HTR-8/SVneo (cell line): ENCODE measurements at regions not wholly inside any gene's neighbourhood (a gene's known extent, or its start where the extent isn't known, plus 50 kb on each side); places are given as distances from the start of the nearest gene placed in this dataset.

Source experiments
- DNase-seq: peaks from one replicate; pipeline ENCODE4 v3.0.0; 2011; ENCODE audit warnings: low spot score, mixed read lengths; ENCODE audit not compliant: insufficient read length
- FAIRE-seq: peaks from 2 replicates; lab custom pipeline; 2011; peaks lifted over from hg19 to GRCh38; lab: Jason Lieb, UNC

- DNase-seq (peak; percentile 17), FAIRE-seq (no peak)
Measured at GRCh38 chr17:52383493-52384100, 225.1 kb upstream of the CA10 start.

GRCh38 chr17:52378860-52379259 lies 220.3 kb upstream of the CA10 start:
- DNase-seq (no peak), FAIRE-seq (no peak)

GRCh38 chr17:52376137-52376536 lies 217.6 kb upstream of the CA10 start:
- FAIRE-seq = no peak
- no peak for DNase-seq

DNA sequence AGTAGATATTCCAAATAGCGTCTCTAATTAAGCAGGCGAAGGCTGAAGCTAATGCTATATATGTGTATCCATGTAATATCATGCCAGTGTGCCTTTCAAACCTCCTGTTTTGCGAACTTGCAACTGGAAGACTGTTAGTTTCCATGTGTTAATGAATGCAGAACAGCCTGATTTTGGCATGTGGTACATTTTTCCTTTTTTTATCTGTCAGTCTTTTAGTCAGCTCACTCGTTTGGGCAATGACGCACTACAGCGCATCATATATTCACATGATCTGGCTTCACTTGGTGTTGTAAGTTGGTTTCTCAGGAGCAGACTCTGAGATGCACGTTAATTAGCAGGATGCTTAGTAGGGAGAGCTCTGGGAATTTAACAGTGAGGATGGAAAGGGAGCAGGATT lies 210.4 kb upstream of the CA10 start:
- DNase-seq (no peak), FAIRE-seq (no peak)

GRCh38 chr17:52357854-52358253 lies 199.3 kb upstream of the CA10 start:
- DNase-seq = no peak
- no peak for FAIRE-seq

DNA sequence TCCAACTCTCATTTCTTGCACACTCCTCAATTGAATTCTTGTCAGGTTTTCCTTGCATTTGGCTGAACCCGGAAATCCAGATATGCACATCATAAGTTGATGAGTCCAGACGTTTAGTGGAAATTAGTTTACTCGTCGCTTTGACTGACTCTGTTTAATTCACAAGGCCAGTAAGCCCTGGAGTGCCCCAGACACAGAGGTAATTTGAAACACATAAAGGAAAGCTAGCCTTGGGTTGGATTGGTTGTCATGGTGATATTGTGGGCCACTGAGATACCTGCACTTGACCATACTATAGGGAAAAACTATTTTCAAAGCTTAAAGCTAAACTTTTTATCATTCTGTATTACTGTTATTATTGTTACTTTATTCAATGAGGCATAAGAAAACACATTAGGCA lies 178.3 kb upstream of the CA10 start:
- no peak for FAIRE-seq
- no peak for DNase-seq

GRCh38 chr17:52306314-52306713 lies 147.8 kb upstream of the CA10 start:
- DNase-seq (no peak), FAIRE-seq (no peak)

DNA sequence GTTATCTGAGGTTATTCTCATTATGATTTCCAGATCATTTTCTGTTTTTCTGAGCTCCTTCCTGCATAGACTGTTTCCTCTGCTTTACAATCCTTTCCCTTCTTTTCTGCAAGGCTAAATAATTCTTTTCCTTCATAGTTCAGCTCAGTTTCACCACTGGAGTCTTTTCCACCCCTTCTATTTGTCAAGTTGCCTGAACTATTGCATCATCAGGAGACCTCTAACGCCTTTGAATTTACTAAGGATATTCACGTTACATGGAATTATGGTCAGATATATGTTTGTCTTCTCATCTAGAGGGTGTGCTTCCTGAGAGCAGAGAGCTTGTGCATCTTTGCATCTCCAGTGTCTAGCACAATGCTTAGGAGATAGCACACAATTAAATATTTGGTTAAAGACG lies 140.4 kb upstream of the CA10 start:
- DNase-seq (no peak), FAIRE-seq (no peak)

- DNase-seq = no peak
Measured at GRCh38 chr17:52297230-52298010, 138.9 kb upstream of the CA10 start.

DNA sequence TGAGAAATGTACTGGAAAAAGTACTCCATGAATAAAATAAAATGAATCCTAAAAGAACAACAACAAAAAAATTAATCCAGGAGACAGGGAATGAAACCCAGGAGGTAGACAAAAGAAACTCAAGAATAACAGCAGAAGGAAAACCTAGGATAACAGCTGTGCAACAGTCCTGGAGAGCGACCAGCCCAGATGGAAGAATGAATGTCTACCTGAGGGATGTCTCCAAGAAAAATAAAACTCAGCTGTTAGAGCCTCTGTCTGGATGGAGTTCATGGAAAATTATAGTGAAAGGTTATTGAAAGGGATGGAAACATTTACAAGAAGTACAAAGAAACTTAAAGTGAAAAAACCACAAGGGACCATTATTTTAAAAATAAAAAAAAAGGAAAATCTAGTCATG lies 135.8 kb upstream of the CA10 start:
- FAIRE-seq = no peak
- DNase-seq = no peak

More at GRCh38 chr17:52297230-52298010, 138.9 kb upstream of the CA10 start:
- no peak for FAIRE-seq

DNA sequence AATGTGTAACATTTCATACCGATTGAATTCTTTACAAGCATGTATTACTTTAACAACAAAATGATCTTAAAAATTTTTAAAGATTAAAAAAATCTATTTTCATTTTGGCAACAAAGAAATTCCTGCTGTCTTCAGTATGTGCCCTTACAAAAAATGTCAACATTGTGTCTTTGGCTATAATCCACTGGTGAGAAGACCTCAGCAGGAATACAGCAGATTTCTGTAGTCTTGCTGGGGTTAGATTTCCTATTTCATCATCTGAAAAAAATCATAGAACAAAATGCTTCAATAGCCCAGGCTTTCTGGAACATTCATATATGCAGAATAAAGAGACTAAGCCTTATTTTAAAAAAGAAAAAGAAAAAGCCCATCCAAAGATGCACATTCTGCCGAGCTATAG lies 129.1 kb upstream of the CA10 start:
- DNase-seq (no peak), FAIRE-seq (no peak)

GRCh38 chr17:52283872-52284271 lies 125.4 kb upstream of the CA10 start:
- no peak for FAIRE-seq
- DNase-seq = no peak

- FAIRE-seq (no peak), DNase-seq (no peak)
Measured at GRCh38 chr17:52276381-52277008, 118.0 kb upstream of the CA10 start.

DNA sequence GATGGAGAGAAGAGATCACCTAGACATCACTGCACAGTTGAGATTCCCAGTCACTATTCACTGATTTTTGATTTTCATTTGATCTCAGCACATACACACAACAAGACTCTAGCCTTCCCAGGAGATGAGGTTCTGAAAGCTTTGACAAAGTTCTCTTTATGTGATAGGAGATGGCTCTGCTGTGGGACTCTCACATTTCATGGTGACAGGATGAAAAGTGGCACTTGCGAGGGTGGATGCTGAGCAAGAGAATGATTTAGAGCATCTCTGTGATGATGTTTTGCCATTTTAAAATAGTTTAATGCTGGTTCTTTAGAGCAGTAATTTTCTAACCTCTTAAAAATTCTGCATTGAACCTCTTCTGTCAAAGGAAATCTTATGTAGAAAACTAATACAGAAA lies 113.3 kb upstream of the CA10 start:
- DNase-seq (no peak), FAIRE-seq (no peak)

- DNase-seq = no peak
- no peak for FAIRE-seq
Measured at GRCh38 chr17:52255347-52255746, 96.8 kb upstream of the CA10 start.

DNA sequence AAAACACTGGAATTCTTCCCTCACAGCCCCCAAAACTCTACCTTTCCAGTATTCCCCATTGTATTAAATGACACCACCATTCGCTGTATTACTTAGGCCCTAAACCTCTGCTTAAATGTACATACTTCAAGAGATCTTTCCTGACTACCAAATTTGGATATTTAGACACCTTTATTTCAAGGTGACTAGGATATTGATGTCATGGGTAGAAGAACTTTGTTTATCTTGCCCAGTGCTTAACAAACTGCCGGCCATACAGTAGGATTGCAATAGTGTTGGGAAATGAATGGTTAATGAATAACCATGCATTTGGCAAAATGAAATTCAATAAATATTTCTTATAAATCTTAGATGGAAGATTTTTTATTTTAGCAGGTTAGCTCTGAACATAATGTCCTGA lies 86.2 kb upstream of the CA10 start:
- no peak for FAIRE-seq
- DNase-seq = no peak

- DNase-seq = no peak
- FAIRE-seq = no peak
Measured at GRCh38 chr17:52242268-52242667, 83.8 kb upstream of the CA10 start.

GRCh38 chr17:52237151-52237550 lies 78.6 kb upstream of the CA10 start:
- FAIRE-seq (no peak), DNase-seq (no peak)

- DNase-seq (no peak), FAIRE-seq (no peak)
Measured at GRCh38 chr17:52235516-52235915, 77.0 kb upstream of the CA10 start.

GRCh38 chr17:52233632-52234031 lies 75.1 kb upstream of the CA10 start:
- DNase-seq (no peak), FAIRE-seq (no peak)

DNA sequence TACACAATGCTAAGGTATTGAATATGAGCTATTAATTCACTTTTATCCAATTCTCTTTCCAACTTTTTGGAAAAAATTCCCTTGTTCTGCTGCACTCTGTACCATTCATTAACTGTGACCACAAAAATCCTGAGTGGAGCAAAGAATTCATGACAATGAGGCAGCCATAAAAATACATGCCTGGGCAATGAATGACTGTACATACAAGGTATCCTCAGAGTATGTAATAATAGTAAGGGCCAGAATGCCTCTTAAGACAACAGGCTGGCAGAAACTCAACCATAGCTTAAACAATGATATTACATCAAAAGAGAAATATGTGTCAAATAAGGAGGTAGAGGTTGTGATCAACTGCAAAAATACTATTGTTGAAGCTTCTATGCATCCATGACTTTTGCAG lies 74.7 kb upstream of the CA10 start:
- FAIRE-seq (no peak), DNase-seq (no peak)

DNA sequence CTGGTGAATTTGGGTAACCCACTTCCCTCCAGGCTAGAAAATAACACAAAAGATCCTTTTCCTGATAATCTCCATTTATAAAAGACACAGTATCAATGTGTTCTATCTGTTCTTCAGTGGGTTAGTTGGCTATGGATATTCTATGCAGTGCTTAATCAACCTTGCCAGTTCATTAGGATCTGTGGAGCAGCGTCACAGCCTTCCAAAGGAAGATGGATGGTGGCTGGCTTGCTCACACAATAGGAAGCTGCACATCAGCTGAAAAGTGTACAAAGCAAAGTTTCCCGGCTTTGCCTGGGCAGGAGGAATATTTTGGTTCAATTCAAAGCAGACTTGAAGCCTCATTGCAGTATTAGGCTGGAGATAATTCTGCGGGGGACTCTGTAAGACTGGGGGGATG lies 70.3 kb upstream of the CA10 start:
- DNase-seq (no peak), FAIRE-seq (no peak)
